Liver (tissue), 3 donors: ENCODE measurements at regions not wholly inside any gene's neighbourhood (a gene's known extent, or its start where the extent isn't known, plus 50 kb on each side); places are given as distances from the start of the nearest gene placed in this dataset.
"Not testable (repeated sequence)": the region's sequence is repeated elsewhere in the genome, so short reads cannot be mapped to it uniquely, and the experiment has no call there.

Experiments
- EGR1 ChIP-seq, 2 donors: IDR thresholded peaks; 2 replicates each; pipeline ENCODE4 v1.6.1; 2016 to 2018; ENCODE audit warnings: antibody characterized with exemption in 2 of 2, low read depth in 2 of 2
- FOXA1 ChIP-seq: IDR thresholded peaks from 2 replicates; pipeline ENCODE4 v1.6.1; 2016; ENCODE audit warnings: antibody characterized with exemption
- GABPA ChIP-seq, 2 donors: IDR thresholded peaks in 1 of 2; conservative IDR thresholded peaks in 1 of 2; 2 replicates each; pipeline ENCODE4 v1.6.1; 2016; ENCODE audit warnings: antibody characterized with exemption in 2 of 2, mild to moderate bottlenecking in 1 of 2, moderate library complexity in 1 of 2
- HNF4A ChIP-seq, 2 donors: conservative IDR thresholded peaks; 2 replicates each; pipeline ENCODE4 v1.6.1; 2016; ENCODE audit warnings: antibody characterized with exemption in 2 of 2, mild to moderate bottlenecking in 2 of 2
- JUND ChIP-seq, 2 donors: IDR thresholded peaks; 2 replicates each; pipeline ENCODE4 v1.6.1; 2016; ENCODE audit warnings: antibody characterized with exemption in 2 of 2
- MAX ChIP-seq: IDR thresholded peaks from 2 replicates; pipeline ENCODE4 v1.6.1; 2016; ENCODE audit warnings: antibody characterized with exemption
- RAD21 ChIP-seq, 2 donors: IDR thresholded peaks; 2 replicates each; pipeline ENCODE4 v1.6.1; 2016; ENCODE audit warnings: antibody characterized with exemption in 2 of 2, mild to moderate bottlenecking in 2 of 2
- REST ChIP-seq: IDR thresholded peaks from 2 replicates; pipeline ENCODE4 v1.6.1; 2016; ENCODE audit warnings: antibody characterized with exemption, mild to moderate bottlenecking
- TAF1 ChIP-seq: conservative IDR thresholded peaks from 2 replicates; pipeline ENCODE4 v1.6.1; 2016; ENCODE audit warnings: antibody characterized with exemption, mild to moderate bottlenecking
- TF ChIP-seq, protein P1 (sequence below): fragments of 150-350 bp; IDR thresholded peaks from 2 replicates; pipeline ENCODE4 v1.5.1; 2017; ENCODE audit warnings: improper control_type of control experiment, low read depth, low read length; ENCODE audit not compliant: missing input control
- TF ChIP-seq, protein P2 (sequence below): IDR thresholded peaks from 2 replicates; pipeline ENCODE4 v1.6.1; 2016; ENCODE audit warnings: antibody characterized with exemption
- TF ChIP-seq, protein P3 (sequence below): IDR thresholded peaks from 2 replicates; pipeline ENCODE4 v1.6.1; 2016; ENCODE audit warnings: antibody characterized with exemption
- donor health status: healthy.
- donor health status: healthy.

- TF ChIP-seq, protein P1, sequence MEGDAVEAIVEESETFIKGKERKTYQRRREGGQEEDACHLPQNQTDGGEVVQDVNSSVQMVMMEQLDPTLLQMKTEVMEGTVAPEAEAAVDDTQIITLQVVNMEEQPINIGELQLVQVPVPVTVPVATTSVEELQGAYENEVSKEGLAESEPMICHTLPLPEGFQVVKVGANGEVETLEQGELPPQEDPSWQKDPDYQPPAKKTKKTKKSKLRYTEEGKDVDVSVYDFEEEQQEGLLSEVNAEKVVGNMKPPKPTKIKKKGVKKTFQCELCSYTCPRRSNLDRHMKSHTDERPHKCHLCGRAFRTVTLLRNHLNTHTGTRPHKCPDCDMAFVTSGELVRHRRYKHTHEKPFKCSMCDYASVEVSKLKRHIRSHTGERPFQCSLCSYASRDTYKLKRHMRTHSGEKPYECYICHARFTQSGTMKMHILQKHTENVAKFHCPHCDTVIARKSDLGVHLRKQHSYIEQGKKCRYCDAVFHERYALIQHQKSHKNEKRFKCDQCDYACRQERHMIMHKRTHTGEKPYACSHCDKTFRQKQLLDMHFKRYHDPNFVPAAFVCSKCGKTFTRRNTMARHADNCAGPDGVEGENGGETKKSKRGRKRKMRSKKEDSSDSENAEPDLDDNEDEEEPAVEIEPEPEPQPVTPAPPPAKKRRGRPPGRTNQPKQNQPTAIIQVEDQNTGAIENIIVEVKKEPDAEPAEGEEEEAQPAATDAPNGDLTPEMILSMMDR, result not testable (repeated sequence)
- TF ChIP-seq HNF4A (conservative IDR thresholded peaks at IDR 0.05); MAX; TAF1; FOXA1; RAD21 (IDR thresholded peaks at IDR 0.05); JUND (IDR thresholded peaks at IDR 0.05); REST; EGR1 (IDR thresholded peaks at IDR 0.05; ENCODE audit: low read depth in 2 of 2); GABPA (IDR thresholded peaks at IDR 0.05 in 1 of 2, conservative IDR thresholded peaks at IDR 0.05 in 1 of 2): not testable (repeated sequence)
- TF ChIP-seq, protein P2, sequence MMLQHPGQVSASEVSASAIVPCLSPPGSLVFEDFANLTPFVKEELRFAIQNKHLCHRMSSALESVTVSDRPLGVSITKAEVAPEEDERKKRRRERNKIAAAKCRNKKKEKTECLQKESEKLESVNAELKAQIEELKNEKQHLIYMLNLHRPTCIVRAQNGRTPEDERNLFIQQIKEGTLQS, result not testable (repeated sequence)
- TF ChIP-seq, protein P3, sequence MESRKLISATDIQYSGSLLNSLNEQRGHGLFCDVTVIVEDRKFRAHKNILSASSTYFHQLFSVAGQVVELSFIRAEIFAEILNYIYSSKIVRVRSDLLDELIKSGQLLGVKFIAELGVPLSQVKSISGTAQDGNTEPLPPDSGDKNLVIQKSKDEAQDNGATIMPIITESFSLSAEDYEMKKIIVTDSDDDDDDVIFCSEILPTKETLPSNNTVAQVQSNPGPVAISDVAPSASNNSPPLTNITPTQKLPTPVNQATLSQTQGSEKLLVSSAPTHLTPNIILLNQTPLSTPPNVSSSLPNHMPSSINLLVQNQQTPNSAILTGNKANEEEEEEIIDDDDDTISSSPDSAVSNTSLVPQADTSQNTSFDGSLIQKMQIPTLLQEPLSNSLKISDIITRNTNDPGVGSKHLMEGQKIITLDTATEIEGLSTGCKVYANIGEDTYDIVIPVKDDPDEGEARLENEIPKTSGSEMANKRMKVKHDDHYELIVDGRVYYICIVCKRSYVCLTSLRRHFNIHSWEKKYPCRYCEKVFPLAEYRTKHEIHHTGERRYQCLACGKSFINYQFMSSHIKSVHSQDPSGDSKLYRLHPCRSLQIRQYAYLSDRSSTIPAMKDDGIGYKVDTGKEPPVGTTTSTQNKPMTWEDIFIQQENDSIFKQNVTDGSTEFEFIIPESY, result not testable (repeated sequence)
These were observed 2831.4 kb downstream of the RPIA start for GRCh38 chr2:91522877-91523276.
